ENCODE measurements at regions not wholly inside any gene's neighbourhood (a gene's known extent, or its start where the extent isn't known, plus 50 kb on each side); places are given as distances from the start of the nearest gene placed in this dataset.

- no peak for TF ChIP-seq CTCF (IDR thresholded peaks at IDR 0.05; ENCODE audit: low read length)
- no peak for TF ChIP-seq EZH2 (IDR thresholded peaks at IDR 0.05; ENCODE audit: borderline replicate concordance, low read length)
Measured at GRCh38 chr16:26976873-26977272, 89.9 kb upstream of the C16orf82 start.
